B cell (primary cell): ENCODE measurements at regions not wholly inside any gene's neighbourhood (a gene's known extent, or its start where the extent isn't known, plus 50 kb on each side); places are given as distances from the start of the nearest gene placed in this dataset.

ENCODE experiments used
- ATAC-seq: fragments of 200-7000 bp; cut with Tn5 transposase; one replicate; pipeline ENCODE4 v1.10.0; 2021; ENCODE audit warnings: low read depth, mild to moderate bottlenecking, moderate number of reproducible peaks, moderate library complexity
- CTCF ChIA-PET: fragments of 350-600 bp; sonication (Branson Sonifier 250); formaldehyde crosslinking; loops from one replicate; lab custom pipeline; 2021; ENCODE audit warnings: antibody characterized with exemption, inconsistent platforms; lab: Charles Lee
- POLR2A ChIA-PET: fragments of 350-600 bp; sonication (Branson Sonifier 250); formaldehyde crosslinking; loops from one replicate; lab custom pipeline; 2021; ENCODE audit warnings: antibody characterized with exemption; lab: Charles Lee
- DNase-seq: peaks from one replicate; pipeline ENCODE4 v3.0.0; 2013
- H2AFZ ChIP-seq: 2 replicates; pipeline ENCODE4 v1.6.1; 2012; ENCODE audit warnings: mild to moderate bottlenecking, low read depth, low read length; ENCODE audit not compliant: insufficient read depth, poor library complexity, severe bottlenecking
- H3K27ac ChIP-seq, 2 donors: 1 replicate in 1 of 2; 2 replicates in 1 of 2; pipeline ENCODE4 v1.5.1; 2012 to 2013; ENCODE audit warnings: low read length in 2 of 2, mild to moderate bottlenecking in 2 of 2, moderate library complexity in 1 of 2
- H3K27me3 ChIP-seq, 4 experiments: fragments of 200-600 bp in 1 of 4; sonication (generic) in 1 of 4; replicated peaks in 1 of 4; 1 replicate in 2 of 4; 2 replicates in 2 of 4; pipeline versions ENCODE4 v1.6.1 to v1.7.0; 2013 to 2016; ENCODE audit warnings: low read length in 3 of 4, mild to moderate bottlenecking in 2 of 4, mixed read lengths in 1 of 4, moderate library complexity in 1 of 4; ENCODE audit not compliant: insufficient read depth in 4 of 4, control insufficient read depth in 3 of 4; ENCODE audit errors: control extremely low read depth in 1 of 4
- H3K36me3 ChIP-seq, 2 experiments: replicated peaks in 1 of 2; 1 replicate in 1 of 2; 2 replicates in 1 of 2; pipeline versions ENCODE4 v1.6.1 to v1.7.1; 2013; ENCODE audit warnings: low read length in 1 of 2; ENCODE audit not compliant: insufficient read depth in 2 of 2, control insufficient read depth in 1 of 2; ENCODE audit errors: control extremely low read depth in 1 of 2, extremely low read depth in 1 of 2
- H3K4me1 ChIP-seq, 2 donors: fragments of 200-600 bp in 1 of 2; sonication (generic) in 1 of 2; 1 replicate in 1 of 2; 2 replicates in 1 of 2; pipeline versions ENCODE4 v1.5.1 to v1.6.1; 2013 to 2017; ENCODE audit warnings: low read length in 2 of 2; ENCODE audit not compliant: control insufficient read depth in 2 of 2, insufficient read depth in 2 of 2
- H3K4me2 ChIP-seq: replicated peaks from 2 replicates; pipeline ENCODE3; 2012; ENCODE audit warnings: mild to moderate bottlenecking, low read depth, low read length; ENCODE audit not compliant: poor library complexity, severe bottlenecking
- H3K4me3 ChIP-seq, 5 experiments: fragments of 200-600 bp in 1 of 5; sonication (generic) in 1 of 5; 1 replicate in 3 of 5; 2 replicates in 2 of 5; pipeline versions ENCODE4 v1.5.1 to v1.7.0; 2011 to 2016; ENCODE audit warnings: low read length in 4 of 5, mild to moderate bottlenecking in 4 of 5, low read depth in 2 of 5, control low read depth in 1 of 5, moderate library complexity in 1 of 5; ENCODE audit not compliant: insufficient read depth in 1 of 5; ENCODE audit errors: control extremely low read depth in 1 of 5, extremely low read depth in 1 of 5
- H3K79me2 ChIP-seq: fragments of 200-600 bp; sonication (generic); one replicate; pipeline ENCODE4 v1.6.0; 2016; ENCODE audit warnings: low read length; ENCODE audit not compliant: control insufficient read depth, insufficient read depth
- H3K9ac ChIP-seq: fragments of 200-600 bp; sonication (generic); 2 replicates; pipeline ENCODE4 v1.6.1; 2017; ENCODE audit warnings: mild to moderate bottlenecking, low read length, moderate library complexity
- H3K9me3 ChIP-seq, 3 donors: one replicate each; pipeline versions ENCODE4 v1.6.1 to v1.7.1; 2013; ENCODE audit warnings: low read length in 2 of 3; ENCODE audit not compliant: control insufficient read depth in 2 of 3, insufficient read depth in 1 of 3; ENCODE audit errors: control extremely low read depth in 1 of 3
- H4K20me1 ChIP-seq: 2 replicates; pipeline ENCODE4 v1.6.0; 2012; ENCODE audit warnings: mild to moderate bottlenecking, low read length; ENCODE audit not compliant: insufficient read depth, control insufficient read depth, poor library complexity, severe bottlenecking
- H3K27ac Mint-ChIP-seq: one replicate; pipeline ENCODE4 v1.8.0; 2021; ENCODE audit warnings: mixed read lengths
- H3K27me3 Mint-ChIP-seq: one replicate; pipeline ENCODE4 v1.8.0; 2021; ENCODE audit warnings: mixed read lengths
- H3K4me1 Mint-ChIP-seq: one replicate; pipeline ENCODE4 v1.8.0; 2021; ENCODE audit warnings: mixed read lengths
- H3K4me3 Mint-ChIP-seq: one replicate; pipeline ENCODE4 v1.8.0; 2021; ENCODE audit warnings: mixed read lengths
- H3K9me3 Mint-ChIP-seq: one replicate; pipeline ENCODE4 v1.8.0; 2022; ENCODE audit warnings: mixed read lengths; ENCODE audit not compliant: insufficient read depth
- EZH2 ChIP-seq: IDR thresholded peaks from 2 replicates; pipeline ENCODE4 v1.6.1; 2012; ENCODE audit warnings: borderline replicate concordance, low read depth, mild to moderate bottlenecking, moderate library complexity, low read length; ENCODE audit not compliant: insufficient read depth, poor library complexity, severe bottlenecking
- WGBS: methylation state at CpG from one replicate; pipeline ENCODE4 v1.1.5; 2013; ENCODE audit warnings: missing lambda C conversion rate; ENCODE audit not compliant: insufficient coverage; 5-methylcytosine and 5-hydroxymethylcytosine counted together
- intact Hi-C: fragments of 100-400 bp; cut with micrococcal nuclease; formaldehyde crosslinking; loops from one replicate; pipeline ENCODE4 v1.10.0; 2022
- TF ChIP-seq, protein P1 (sequence below): fragments of 200-600 bp; IDR thresholded peaks from one replicate; pipeline ENCODE4 v1.8.0; 2022; ENCODE audit warnings: antibody characterized with exemption, mild to moderate bottlenecking

DNA sequence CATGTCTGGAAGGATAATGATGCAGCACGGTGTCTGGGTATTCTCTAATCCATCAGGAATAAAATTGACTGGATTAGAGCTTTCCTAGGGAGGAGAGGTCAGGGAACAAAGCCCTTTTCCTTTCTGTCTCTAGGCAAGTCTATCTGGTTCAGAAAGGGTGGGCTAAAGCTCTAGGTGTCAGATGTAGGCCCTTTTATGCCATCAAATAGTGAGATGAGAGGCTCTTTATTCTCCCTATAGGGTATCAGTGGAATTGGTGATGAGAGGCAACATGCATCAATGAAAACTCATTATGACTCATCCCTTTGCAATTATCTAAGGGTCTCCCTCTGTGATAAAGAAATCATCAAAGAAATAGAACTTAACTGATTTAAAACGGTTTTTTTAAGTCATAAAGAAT, 328.0 kb upstream of the CRIM1 start:
- no peak overlapping the region for H3K4me3 Mint-ChIP-seq
- CTCF ChIA-PET, result interaction anchor here (1.1 kb wide), 1 partner anchor 152 kb away, joined by 4 read pairs; no protein-coding TSS in a partner anchor
- Histone ChIP-seq H3K4me2 (no peak overlapping the region), H3K4me1 (no peaks in the 10 kb centered on the region), H3K4me3 (no peak overlapping the region), H3K27me3 (no peaks in the 10 kb centered on the region), H4K20me1 (no peaks in the 10 kb centered on the region), H2AFZ (no peak overlapping the region), H3K27ac (no peak overlapping the region), H3K36me3 (no peaks in the 10 kb centered on the region), H3K79me2 (no peaks in the 10 kb centered on the region), H3K9me3 (no peaks in the 10 kb centered on the region), H3K9ac (no peak overlapping the region)
- ATAC-seq, result no peak
- 80% methylated on average over 1 of the region's 2 CpGs for WGBS
- DNase-seq, result no peak
- no peak overlapping the region for H3K27ac Mint-ChIP-seq
- TF ChIP-seq, protein P1, sequence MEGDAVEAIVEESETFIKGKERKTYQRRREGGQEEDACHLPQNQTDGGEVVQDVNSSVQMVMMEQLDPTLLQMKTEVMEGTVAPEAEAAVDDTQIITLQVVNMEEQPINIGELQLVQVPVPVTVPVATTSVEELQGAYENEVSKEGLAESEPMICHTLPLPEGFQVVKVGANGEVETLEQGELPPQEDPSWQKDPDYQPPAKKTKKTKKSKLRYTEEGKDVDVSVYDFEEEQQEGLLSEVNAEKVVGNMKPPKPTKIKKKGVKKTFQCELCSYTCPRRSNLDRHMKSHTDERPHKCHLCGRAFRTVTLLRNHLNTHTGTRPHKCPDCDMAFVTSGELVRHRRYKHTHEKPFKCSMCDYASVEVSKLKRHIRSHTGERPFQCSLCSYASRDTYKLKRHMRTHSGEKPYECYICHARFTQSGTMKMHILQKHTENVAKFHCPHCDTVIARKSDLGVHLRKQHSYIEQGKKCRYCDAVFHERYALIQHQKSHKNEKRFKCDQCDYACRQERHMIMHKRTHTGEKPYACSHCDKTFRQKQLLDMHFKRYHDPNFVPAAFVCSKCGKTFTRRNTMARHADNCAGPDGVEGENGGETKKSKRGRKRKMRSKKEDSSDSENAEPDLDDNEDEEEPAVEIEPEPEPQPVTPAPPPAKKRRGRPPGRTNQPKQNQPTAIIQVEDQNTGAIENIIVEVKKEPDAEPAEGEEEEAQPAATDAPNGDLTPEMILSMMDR, result no peak
- TF ChIP-seq EZH2, result no peak
- POLR2A ChIA-PET, result no interaction called here
- no peaks in the 10 kb centered on the region for H3K9me3 Mint-ChIP-seq
- intact Hi-C loops, result no loop called here
- H3K27me3 Mint-ChIP-seq, result no peaks in the 10 kb centered on the region
- H3K4me1 Mint-ChIP-seq, result no peaks in the 10 kb centered on the region

DNA sequence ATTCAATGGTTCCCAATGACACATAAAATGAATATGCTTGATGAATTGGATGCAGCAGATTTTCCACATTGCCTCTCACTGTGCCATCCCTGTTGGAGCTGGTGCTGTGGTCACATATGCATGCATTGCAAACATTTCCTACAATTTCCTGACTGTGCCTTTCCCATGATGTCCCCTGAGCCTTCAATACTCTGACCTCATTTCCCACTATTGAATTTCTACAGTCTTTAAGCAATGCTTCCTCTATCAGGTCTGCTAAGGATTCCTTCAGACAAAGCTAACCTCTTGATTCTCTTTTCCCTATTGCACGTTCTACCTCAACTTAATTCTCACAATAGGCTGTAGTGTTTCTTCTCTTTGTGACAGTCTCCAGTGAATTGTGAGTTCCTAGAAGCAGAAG, 342.5 kb upstream of the CRIM1 start:
- Histone ChIP-seq H2AFZ (no peak overlapping the region), H3K9me3 (no peaks in the 10 kb centered on the region), H3K27ac (no peak overlapping the region), H4K20me1 (no peaks in the 10 kb centered on the region), H3K4me1 (no peaks in the 10 kb centered on the region), H3K79me2 (no peaks in the 10 kb centered on the region), H3K4me2 (no peak overlapping the region), H3K4me3 (no peak overlapping the region), H3K36me3 (no peaks in the 10 kb centered on the region), H3K27me3 (no peaks in the 10 kb centered on the region), H3K9ac (no peak overlapping the region)
- H3K9me3 Mint-ChIP-seq, result no peaks in the 10 kb centered on the region
- DNase-seq (no peak), ATAC-seq (no peak)
- intact Hi-C loops, result no loop called here
- ChIA-PET CTCF (no interaction called here), POLR2A (no interaction called here)
- no peaks in the 10 kb centered on the region for H3K4me1 Mint-ChIP-seq
- no peaks in the 10 kb centered on the region for H3K27me3 Mint-ChIP-seq
- no CpG with 5 or more reads among the region's 1 CpG for WGBS
- H3K4me3 Mint-ChIP-seq, result no peak overlapping the region
- no peak overlapping the region for H3K27ac Mint-ChIP-seq
- TF ChIP-seq, protein P1, result no peak
- no peak for TF ChIP-seq EZH2
